ENCODE measurements at regions not wholly inside any gene's neighbourhood (a gene's known extent, or its start where the extent isn't known, plus 50 kb on each side); places are given as distances from the start of the nearest gene placed in this dataset.
A peak's percentile ranks its signal among the peaks of the same experiment; 100 is the strongest.
"Not testable (repeated sequence)": the region's sequence is repeated elsewhere in the genome, so short reads cannot be mapped to it uniquely, and the experiment has no call there.

DNA sequence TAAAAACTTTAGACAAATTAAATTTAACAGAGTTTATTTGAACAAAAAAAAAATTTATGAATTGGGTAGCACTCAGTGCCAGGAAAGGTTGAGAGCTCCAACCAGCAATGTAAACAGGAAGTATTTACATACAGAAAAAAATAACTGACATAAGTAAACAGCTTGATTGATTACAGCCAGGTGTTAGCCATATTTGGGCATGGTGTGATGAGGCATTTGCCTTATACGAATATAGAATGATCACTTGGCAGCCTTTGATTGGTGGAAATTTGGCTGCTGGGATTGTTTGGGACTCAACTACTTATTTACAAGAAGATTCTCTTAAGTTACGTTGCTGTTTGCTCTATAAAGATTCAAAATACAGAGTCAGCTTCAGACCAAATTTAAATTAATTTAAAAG is 172.0 kb downstream of the ADAM29 start:
- no peaks in the 10 kb centered on the region for H3K36me3 ChIP-seq (replicated peaks; ENCODE audit: control insufficient read depth, insufficient read depth, low read length)

GRCh38 chr4:175091649-175092048 is 173.5 kb downstream of the ADAM29 start:
- no peak for DNase-seq
- Histone ChIP-seq H3K27me3 (ENCODE audit: control insufficient read depth, insufficient read depth, low read length) (no peaks in the 10 kb centered on the region), H3K4me3 (ENCODE audit: insufficient read depth, low read depth, low read length) (no peak overlapping the region), H3K36me3 (replicated peaks; ENCODE audit: control insufficient read depth, insufficient read depth, low read length) (no peaks in the 10 kb centered on the region)

More for the DNA sequence above, 172.0 kb downstream of the ADAM29 start:
- H3K27me3 ChIP-seq (ENCODE audit: control insufficient read depth, insufficient read depth, low read length), result no peaks in the 10 kb centered on the region
- H3K4me3 ChIP-seq (ENCODE audit: insufficient read depth, low read depth, low read length), result no peak overlapping the region
- no peak for DNase-seq

- H3K4me3 ChIP-seq (ENCODE audit: insufficient read depth, low read depth, low read length), result no peak overlapping the region
- no peak for DNase-seq
- H3K27me3 ChIP-seq (ENCODE audit: control insufficient read depth, insufficient read depth, low read length), result no peaks in the 10 kb centered on the region
- H3K36me3 ChIP-seq (replicated peaks; ENCODE audit: control insufficient read depth, insufficient read depth, low read length), result no peaks in the 10 kb centered on the region
These were observed 174.0 kb downstream of the ADAM29 start for GRCh38 chr4:175092114-175092513.

DNA sequence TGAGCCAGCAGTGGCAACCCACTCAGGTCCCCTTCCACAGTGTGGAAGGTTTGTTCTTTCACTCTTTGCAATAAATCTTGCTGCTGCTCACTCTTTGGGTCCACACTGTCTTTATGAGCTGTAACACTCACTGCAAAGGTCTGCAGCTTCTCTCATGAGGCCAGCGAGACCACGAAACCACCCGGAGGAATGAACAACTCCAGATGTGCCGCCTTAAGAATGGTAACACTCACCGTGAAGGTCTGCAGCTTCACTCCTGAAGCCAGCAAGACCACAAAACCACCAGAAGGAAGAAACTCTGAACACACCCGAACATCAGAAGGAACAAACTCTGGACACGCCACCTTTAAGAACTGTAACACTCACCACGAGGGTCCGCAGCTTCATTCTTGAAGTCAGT is 174.9 kb downstream of the ADAM29 start:
- not testable (repeated sequence) for H3K27me3 ChIP-seq (ENCODE audit: control insufficient read depth, insufficient read depth, low read length); H3K4me3 ChIP-seq (ENCODE audit: insufficient read depth, low read depth, low read length); DNase-seq; H3K36me3 ChIP-seq (replicated peaks; ENCODE audit: control insufficient read depth, insufficient read depth, low read length)

GRCh38 chr4:175103403-175103802 is 185.2 kb downstream of the ADAM29 start:
- no peak overlapping the region for H3K4me3 ChIP-seq (ENCODE audit: insufficient read depth, low read depth, low read length)
- H3K27me3 ChIP-seq (ENCODE audit: control insufficient read depth, insufficient read depth, low read length), result no peaks in the 10 kb centered on the region
- no peaks in the 10 kb centered on the region for H3K36me3 ChIP-seq (replicated peaks; ENCODE audit: control insufficient read depth, insufficient read depth, low read length)
- DNase-seq, result no peak

DNA sequence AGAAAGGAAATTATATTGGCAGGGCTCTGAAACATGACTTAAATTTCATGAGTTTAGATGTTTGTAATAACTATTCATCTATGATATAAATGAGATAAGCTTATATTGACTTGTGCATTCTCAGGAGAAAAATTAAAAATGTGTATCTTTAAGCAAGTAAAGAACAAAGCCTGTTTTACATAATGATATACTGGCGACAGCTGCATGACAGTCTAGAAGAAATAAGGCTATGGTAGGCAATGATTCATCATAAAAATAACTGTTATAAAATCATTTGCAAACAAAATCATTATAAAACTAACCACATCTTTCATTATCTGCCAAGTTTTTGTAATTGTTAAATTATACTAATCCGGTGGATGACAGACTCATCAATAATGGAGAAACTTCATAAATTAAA is 188.1 kb downstream of the ADAM29 start:
- H3K36me3 ChIP-seq (replicated peaks; ENCODE audit: control insufficient read depth, insufficient read depth, low read length), result no peaks in the 10 kb centered on the region
- no peak overlapping the region for H3K4me3 ChIP-seq (ENCODE audit: insufficient read depth, low read depth, low read length)
- no peak for DNase-seq
- no peaks in the 10 kb centered on the region for H3K27me3 ChIP-seq (ENCODE audit: control insufficient read depth, insufficient read depth, low read length)

- no peaks in the 10 kb centered on the region for H3K36me3 ChIP-seq (replicated peaks; ENCODE audit: control insufficient read depth, insufficient read depth, low read length)
- no peaks in the 10 kb centered on the region for H3K27me3 ChIP-seq (ENCODE audit: control insufficient read depth, insufficient read depth, low read length)
- no peak overlapping the region for H3K4me3 ChIP-seq (ENCODE audit: insufficient read depth, low read depth, low read length)
- DNase-seq, result peak; percentile 7
These were observed 191.8 kb downstream of the ADAM29 start for GRCh38 chr4:175109933-175110332.

DNA sequence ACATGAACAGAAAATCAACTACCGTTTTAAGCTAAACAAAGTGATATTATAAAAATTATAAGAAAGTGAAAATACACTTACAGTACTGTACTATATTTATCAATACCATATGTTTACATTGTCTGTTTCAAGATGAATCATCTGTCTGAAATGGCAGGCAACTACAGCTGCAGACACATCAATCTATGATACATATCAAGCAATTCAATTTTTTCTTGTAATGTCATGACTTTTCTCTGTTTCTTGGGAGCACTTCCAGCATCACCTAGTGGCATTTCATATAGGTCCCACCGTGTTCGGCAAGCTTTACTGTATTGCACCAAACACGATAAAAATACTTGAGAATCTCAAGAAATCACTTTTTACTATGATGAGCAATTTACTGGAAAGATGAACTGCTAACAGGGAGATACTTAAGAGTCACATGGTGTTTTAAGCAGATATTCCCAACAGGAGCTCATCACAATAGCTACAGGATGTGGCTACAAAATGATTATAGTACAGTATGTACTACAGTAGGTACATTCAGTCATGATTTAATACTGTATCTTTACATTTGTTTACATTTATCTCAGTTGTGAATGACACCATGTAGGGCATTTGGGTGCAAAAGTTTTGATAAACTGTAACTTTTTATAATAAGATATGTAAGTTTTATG is 207.4 kb downstream of the ADAM29 start:
- H3K36me3 ChIP-seq (replicated peaks; ENCODE audit: control insufficient read depth, insufficient read depth, low read length), result no peaks in the 10 kb centered on the region
- no peak for DNase-seq

GRCh38 chr4:175127314-175127713 is 209.2 kb downstream of the ADAM29 start:
- DNase-seq, result no peak
- H3K27me3 ChIP-seq (ENCODE audit: control insufficient read depth, insufficient read depth, low read length), result no peaks in the 10 kb centered on the region
- no peak overlapping the region for H3K4me3 ChIP-seq (ENCODE audit: insufficient read depth, low read depth, low read length)
- no peaks in the 10 kb centered on the region for H3K36me3 ChIP-seq (replicated peaks; ENCODE audit: control insufficient read depth, insufficient read depth, low read length)

More for the DNA sequence above, 207.4 kb downstream of the ADAM29 start:
- Histone ChIP-seq H3K27me3 (ENCODE audit: control insufficient read depth, insufficient read depth, low read length) (no peaks in the 10 kb centered on the region), H3K4me3 (ENCODE audit: insufficient read depth, low read depth, low read length) (no peak overlapping the region)

GRCh38 chr4:175129797-175130196 is 211.6 kb downstream of the ADAM29 start:
- Histone ChIP-seq H3K36me3 (replicated peaks; ENCODE audit: control insufficient read depth, insufficient read depth, low read length) (no peaks in the 10 kb centered on the region), H3K27me3 (ENCODE audit: control insufficient read depth, insufficient read depth, low read length) (no peaks in the 10 kb centered on the region), H3K4me3 (ENCODE audit: insufficient read depth, low read depth, low read length) (no peak overlapping the region)
- DNase-seq, result no peak

DNA sequence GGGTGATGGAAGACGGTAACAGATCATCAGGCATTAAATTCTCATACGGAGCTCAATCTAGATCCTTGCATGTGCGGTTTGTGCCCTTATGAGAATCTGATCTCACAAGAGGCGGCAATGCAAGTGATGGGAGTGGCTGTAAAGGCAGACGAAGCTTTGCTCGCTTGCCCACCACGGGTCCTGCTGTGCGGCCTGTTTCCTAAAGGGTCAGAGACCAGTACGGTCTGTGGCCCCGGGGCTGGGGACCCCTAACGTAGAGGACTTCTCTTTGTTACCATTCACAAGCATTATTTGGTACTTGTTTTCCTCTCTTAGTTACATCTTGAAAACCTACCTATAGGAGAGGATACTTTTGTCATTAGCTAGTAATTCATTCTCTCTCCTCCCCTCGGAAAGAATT is 221.0 kb downstream of the ADAM29 start:
- no peak for DNase-seq
- H3K36me3 ChIP-seq (replicated peaks; ENCODE audit: control insufficient read depth, insufficient read depth, low read length), result no peaks in the 10 kb centered on the region
- H3K4me3 ChIP-seq (ENCODE audit: insufficient read depth, low read depth, low read length), result no peak overlapping the region
- H3K27me3 ChIP-seq (ENCODE audit: control insufficient read depth, insufficient read depth, low read length), result no peaks in the 10 kb centered on the region

DNA sequence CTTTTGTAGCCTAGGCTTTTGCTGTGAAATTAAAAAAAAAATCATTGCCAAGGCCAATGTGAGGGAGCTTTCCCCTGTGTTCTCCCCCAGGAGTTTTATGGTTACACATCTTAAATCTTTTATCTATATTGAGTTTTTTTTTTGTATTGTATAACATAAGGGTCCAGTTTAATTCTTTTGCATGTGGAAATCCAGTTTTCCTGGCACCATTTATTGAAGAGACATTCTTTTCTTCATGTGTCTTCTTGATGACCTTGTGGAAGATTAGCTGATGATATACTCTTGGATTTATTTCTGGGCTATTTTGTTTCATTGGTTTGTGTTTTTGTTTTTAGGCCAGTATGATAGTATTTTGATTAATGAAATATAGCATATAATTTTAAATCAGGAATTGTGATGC is 225.0 kb downstream of the ADAM29 start:
- Histone ChIP-seq H3K36me3 (replicated peaks; ENCODE audit: control insufficient read depth, insufficient read depth, low read length) (no peaks in the 10 kb centered on the region), H3K27me3 (ENCODE audit: control insufficient read depth, insufficient read depth, low read length) (no peaks in the 10 kb centered on the region), H3K4me3 (ENCODE audit: insufficient read depth, low read depth, low read length) (no peak overlapping the region)
- DNase-seq, result no peak

- H3K36me3 ChIP-seq (replicated peaks; ENCODE audit: control insufficient read depth, insufficient read depth, low read length), result no peaks in the 10 kb centered on the region
- DNase-seq, result no peak
- no peak overlapping the region for H3K4me3 ChIP-seq (ENCODE audit: insufficient read depth, low read depth, low read length)
- no peaks in the 10 kb centered on the region for H3K27me3 ChIP-seq (ENCODE audit: control insufficient read depth, insufficient read depth, low read length)
These were observed 228.6 kb downstream of the ADAM29 start for GRCh38 chr4:175146799-175147198.

GRCh38 chr4:175147233-175147632 is 229.1 kb downstream of the ADAM29 start:
- H3K4me3 ChIP-seq (ENCODE audit: insufficient read depth, low read depth, low read length), result no peak overlapping the region
- DNase-seq, result no peak
- no peaks in the 10 kb centered on the region for H3K36me3 ChIP-seq (replicated peaks; ENCODE audit: control insufficient read depth, insufficient read depth, low read length)
- no peaks in the 10 kb centered on the region for H3K27me3 ChIP-seq (ENCODE audit: control insufficient read depth, insufficient read depth, low read length)

- Histone ChIP-seq H3K4me3 (ENCODE audit: insufficient read depth, low read depth, low read length) (no peak overlapping the region), H3K36me3 (replicated peaks; ENCODE audit: control insufficient read depth, insufficient read depth, low read length) (no peaks in the 10 kb centered on the region), H3K27me3 (ENCODE audit: control insufficient read depth, insufficient read depth, low read length) (no peaks in the 10 kb centered on the region)
- DNase-seq, result no peak
These were observed 247.9 kb downstream of the ADAM29 start for GRCh38 chr4:175166020-175166419.

- Histone ChIP-seq H3K36me3 (replicated peaks; ENCODE audit: control insufficient read depth, insufficient read depth, low read length) (no peaks in the 10 kb centered on the region), H3K27me3 (ENCODE audit: control insufficient read depth, insufficient read depth, low read length) (no peaks in the 10 kb centered on the region), H3K4me3 (ENCODE audit: insufficient read depth, low read depth, low read length) (no peak overlapping the region)
- no peak for DNase-seq
These were observed 258.6 kb downstream of the ADAM29 start for GRCh38 chr4:175176710-175177109.
